NT2/D1 (cell line): ENCODE measurements at regions not wholly inside any gene's neighbourhood (a gene's known extent, or its start where the extent isn't known, plus 50 kb on each side); places are given as distances from the start of the nearest gene placed in this dataset.

Experiments used
- DNase-seq: peaks from one replicate; pipeline ENCODE4 v3.0.0-alpha.2; 2011; ENCODE audit warnings: low read depth, low spot score
- H3K27me3 ChIP-seq: 2 replicates; pipeline ENCODE4 v1.6.0; 2011; ENCODE audit warnings: mild to moderate bottlenecking; ENCODE audit not compliant: insufficient read length, insufficient read depth
- H3K36me3 ChIP-seq: 2 replicates; pipeline ENCODE4 v1.6.1; 2011; ENCODE audit warnings: mild to moderate bottlenecking, low read length, mixed read lengths; ENCODE audit not compliant: insufficient read depth, insufficient read length
- H3K4me1 ChIP-seq: 2 replicates; pipeline ENCODE4 v1.5.1; 2011; ENCODE audit not compliant: insufficient read depth, insufficient read length
- H3K4me3 ChIP-seq: 2 replicates; pipeline ENCODE4 v1.5.1; 2011; ENCODE audit warnings: low read depth; ENCODE audit not compliant: insufficient read length
- H3K9ac ChIP-seq: 2 replicates; pipeline ENCODE4 v1.6.0; 2011; ENCODE audit warnings: low read depth; ENCODE audit not compliant: insufficient read length
- H3K9me3 ChIP-seq: 2 replicates; pipeline ENCODE4 v1.5.1; 2011; ENCODE audit warnings: mild to moderate bottlenecking, low read length; ENCODE audit not compliant: insufficient read depth
- SUZ12 ChIP-seq: IDR thresholded peaks from 2 replicates; pipeline ENCODE4 v1.6.1; 2011; ENCODE audit not compliant: insufficient read length, insufficient read depth; ENCODE audit errors: extremely low read depth
- YY1 ChIP-seq: IDR thresholded peaks from 2 replicates; pipeline ENCODE4 v1.6.1; 2011; ENCODE audit not compliant: insufficient read length, insufficient read depth
- ZNF274 ChIP-seq: IDR thresholded peaks from 2 replicates; pipeline ENCODE4 v1.6.1; 2011; ENCODE audit warnings: mild to moderate bottlenecking, low read depth, low read length

GRCh38 chr5:98106116-98107031 lies 667.1 kb upstream of the RGMB start:
- no peak overlapping the region for H3K4me3 ChIP-seq
- H3K27me3 ChIP-seq, result no peaks in the 10 kb centered on the region
- no peak for TF ChIP-seq YY1
- TF ChIP-seq SUZ12, result no peak
- H3K4me1 ChIP-seq, result no peaks in the 10 kb centered on the region
- no peaks in the 10 kb centered on the region for H3K36me3 ChIP-seq
- no peak for DNase-seq
- H3K9me3 ChIP-seq, result no peaks in the 10 kb centered on the region
- H3K9ac ChIP-seq, result no peak overlapping the region

- Histone ChIP-seq H3K4me3 (no peak overlapping the region), H3K9ac (no peak overlapping the region), H3K36me3 (no peaks in the 10 kb centered on the region), H3K9me3 (peaks cover 6% of the 10 kb centered on the region; the same call in 1 of the 2 replicates), H3K4me1 (no peaks in the 10 kb centered on the region), H3K27me3 (no peaks in the 10 kb centered on the region)
- no peak for DNase-seq
- TF ChIP-seq SUZ12 (no peak), ZNF274 (no peak), YY1 (no peak)
Measured at GRCh38 chr5:98108497-98108896, 665.0 kb upstream of the RGMB start.

- peaks cover 7% of the 10 kb centered on the region; the same call in 1 of the 2 replicates for H3K9me3 ChIP-seq
- H3K4me3 ChIP-seq, result no peak overlapping the region
- no peaks in the 10 kb centered on the region for H3K36me3 ChIP-seq
- DNase-seq, result no peak
- no peaks in the 10 kb centered on the region for H3K27me3 ChIP-seq
- no peak overlapping the region for H3K9ac ChIP-seq
- TF ChIP-seq ZNF274, result no peak
- no peak for TF ChIP-seq YY1
- no peak for TF ChIP-seq SUZ12
- H3K4me1 ChIP-seq, result no peaks in the 10 kb centered on the region
Measured at GRCh38 chr5:98109561-98110006, 663.9 kb upstream of the RGMB start.

- no peaks in the 10 kb centered on the region for H3K36me3 ChIP-seq
- DNase-seq, result no peak
- TF ChIP-seq ZNF274 (no peak), YY1 (no peak), SUZ12 (no peak)
- peaks cover 7% of the 10 kb centered on the region; the same call in 1 of the 2 replicates for H3K9me3 ChIP-seq
- H3K4me1 ChIP-seq, result no peaks in the 10 kb centered on the region
- no peak overlapping the region for H3K9ac ChIP-seq
- H3K27me3 ChIP-seq, result no peaks in the 10 kb centered on the region
- no peak overlapping the region for H3K4me3 ChIP-seq
Measured at GRCh38 chr5:98110282-98110691, 663.2 kb upstream of the RGMB start.

GRCh38 chr5:98110791-98111190 lies 662.7 kb upstream of the RGMB start:
- peaks cover 7% of the 10 kb centered on the region; the same call in 1 of the 2 replicates for H3K9me3 ChIP-seq
- DNase-seq, result no peak
- no peak overlapping the region for H3K4me3 ChIP-seq
- no peak for TF ChIP-seq ZNF274
- TF ChIP-seq SUZ12, result no peak
- TF ChIP-seq YY1, result no peak
- H3K36me3 ChIP-seq, result no peaks in the 10 kb centered on the region
- H3K27me3 ChIP-seq, result no peaks in the 10 kb centered on the region
- no peak overlapping the region for H3K9ac ChIP-seq
- H3K4me1 ChIP-seq, result no peaks in the 10 kb centered on the region

GRCh38 chr5:98111686-98112085 lies 661.8 kb upstream of the RGMB start:
- H3K27me3 ChIP-seq, result no peaks in the 10 kb centered on the region

GRCh38 chr5:98121036-98121936 lies 652.2 kb upstream of the RGMB start:
- Histone ChIP-seq H3K9me3 (no peaks in the 10 kb centered on the region), H3K4me3 (no peak overlapping the region), H3K9ac (no peak overlapping the region), H3K27me3 (no peaks in the 10 kb centered on the region), H3K4me1 (no peaks in the 10 kb centered on the region), H3K36me3 (no peaks in the 10 kb centered on the region)
- no peak for DNase-seq
- TF ChIP-seq YY1 (no peak), ZNF274 (no peak), SUZ12 (no peak)

More at GRCh38 chr5:98111686-98112085, 661.8 kb upstream of the RGMB start:
- H3K4me1 ChIP-seq, result no peaks in the 10 kb centered on the region
- DNase-seq, result no peak
- peaks cover 7% of the 10 kb centered on the region; the same call in 1 of the 2 replicates for H3K9me3 ChIP-seq
- no peaks in the 10 kb centered on the region for H3K36me3 ChIP-seq
- TF ChIP-seq SUZ12, result no peak
- no peak for TF ChIP-seq YY1
- no peak for TF ChIP-seq ZNF274
- H3K9ac ChIP-seq, result no peak overlapping the region
- H3K4me3 ChIP-seq, result no peak overlapping the region
